ENCODE measurements at regions not wholly inside any gene's neighbourhood (a gene's known extent, or its start where the extent isn't known, plus 50 kb on each side); places are given as distances from the start of the nearest gene placed in this dataset.

- CTCF ChIA-PET, result no interaction called here
- POLR2A ChIA-PET, result no interaction called here
These were observed 134.6 kb upstream of the TP63 start for GRCh38 chr3:189496375-189497138.

GRCh38 chr3:189498995-189499704, 132.0 kb upstream of the TP63 start:
- CTCF ChIA-PET, result no interaction called here
- POLR2A ChIA-PET, result no interaction called here

- ChIA-PET POLR2A (no interaction called here), CTCF (no interaction called here)
These were observed 130.9 kb upstream of the TP63 start for GRCh38 chr3:189500299-189500698.

- ChIA-PET POLR2A (no interaction called here), CTCF (no interaction called here)
These were observed 130.2 kb upstream of the TP63 start for GRCh38 chr3:189500798-189501495.

GRCh38 chr3:189502256-189502655, 128.9 kb upstream of the TP63 start:
- POLR2A ChIA-PET, result no interaction called here
- CTCF ChIA-PET, result no interaction called here

GRCh38 chr3:189502676-189503257, 128.4 kb upstream of the TP63 start:
- POLR2A ChIA-PET, result no interaction called here
- CTCF ChIA-PET, result no interaction called here

- CTCF ChIA-PET, result no interaction called here
These were observed 123.3 kb upstream of the TP63 start for GRCh38 chr3:189507856-189508255.

GRCh38 chr3:189508784-189509501, 122.2 kb upstream of the TP63 start:
- ChIA-PET CTCF (no interaction called here), POLR2A (no interaction called here)

More at GRCh38 chr3:189507856-189508255, 123.3 kb upstream of the TP63 start:
- POLR2A ChIA-PET, result no interaction called here

- CTCF ChIA-PET, result no interaction called here
- POLR2A ChIA-PET, result no interaction called here
These were observed 119.2 kb upstream of the TP63 start for GRCh38 chr3:189512039-189512438.

GRCh38 chr3:189512821-189513220, 118.4 kb upstream of the TP63 start:
- ChIA-PET CTCF (no interaction called here), POLR2A (interaction anchor here (0.6 kb wide), 1 partner anchor 223 kb away, joined by 4 read pairs; no protein-coding TSS in a partner anchor)

- ChIA-PET POLR2A (no interaction called here), CTCF (no interaction called here)
These were observed 117.7 kb upstream of the TP63 start for GRCh38 chr3:189513281-189514117.

- ChIA-PET CTCF (no interaction called here), POLR2A (interaction anchor here (0.5 kb wide), 1 partner anchor 182 kb away, joined by 3 read pairs; no protein-coding TSS in a partner anchor)
These were observed 115.2 kb upstream of the TP63 start for GRCh38 chr3:189516039-189516438.

- POLR2A ChIA-PET, result no interaction called here
- CTCF ChIA-PET, result no interaction called here
These were observed 113.2 kb upstream of the TP63 start for GRCh38 chr3:189517981-189518380.

- ChIA-PET CTCF (no interaction called here), POLR2A (no interaction called here)
These were observed 111.7 kb upstream of the TP63 start for GRCh38 chr3:189519458-189519857.

GRCh38 chr3:189529468-189529867, 101.7 kb upstream of the TP63 start:
- CTCF ChIA-PET, result interaction anchor here (0.6 to 1.5 kb wide), 3 partner anchors 135 to 262 kb away, joined by 3 read pairs; no protein-coding TSS in a partner anchor

GRCh38 chr3:189529889-189530471, 101.2 kb upstream of the TP63 start:
- ChIA-PET CTCF (interaction anchor here (1.0 to 1.5 kb wide), 2 partner anchors 135 to 210 kb away, joined by 3 read pairs; no protein-coding TSS in a partner anchor), POLR2A (no interaction called here)

More at GRCh38 chr3:189529468-189529867, 101.7 kb upstream of the TP63 start:
- POLR2A ChIA-PET, result interaction anchor here (0.6 kb wide), 1 partner anchor 44 kb away, joined by 3 read pairs; no protein-coding TSS in a partner anchor

- POLR2A ChIA-PET, result no interaction called here
These were observed 100.4 kb upstream of the TP63 start for GRCh38 chr3:189530822-189531221.

GRCh38 chr3:189531271-189531670, 99.9 kb upstream of the TP63 start:
- CTCF ChIA-PET, result no interaction called here
- POLR2A ChIA-PET, result no interaction called here

More at GRCh38 chr3:189530822-189531221, 100.4 kb upstream of the TP63 start:
- CTCF ChIA-PET, result no interaction called here
